ENCODE measurements at regions not wholly inside any gene's neighbourhood (a gene's known extent, or its start where the extent isn't known, plus 50 kb on each side); places are given as distances from the start of the nearest gene placed in this dataset.

DNA sequence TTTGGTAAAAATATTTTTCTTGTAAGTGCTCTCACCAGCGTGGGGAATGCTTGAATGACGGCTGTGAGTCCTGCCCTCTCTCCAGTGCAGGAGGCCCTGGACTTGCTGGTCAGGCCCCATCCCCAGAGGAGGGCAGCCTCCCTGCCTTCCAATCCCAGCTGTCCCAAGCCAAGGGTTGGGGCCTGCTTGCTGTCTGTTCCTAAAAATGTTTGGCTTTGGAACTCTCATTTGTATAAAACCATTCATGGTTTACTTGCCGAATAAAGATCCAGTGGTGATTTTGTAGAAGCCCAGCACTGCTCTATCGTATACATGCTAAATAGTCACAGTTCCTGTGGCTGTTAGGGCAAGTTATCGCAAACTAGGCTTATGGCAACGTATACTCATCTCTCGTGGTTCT is 121.7 kb downstream of the GLRX3 start:
- TF ChIP-seq, protein P1, sequence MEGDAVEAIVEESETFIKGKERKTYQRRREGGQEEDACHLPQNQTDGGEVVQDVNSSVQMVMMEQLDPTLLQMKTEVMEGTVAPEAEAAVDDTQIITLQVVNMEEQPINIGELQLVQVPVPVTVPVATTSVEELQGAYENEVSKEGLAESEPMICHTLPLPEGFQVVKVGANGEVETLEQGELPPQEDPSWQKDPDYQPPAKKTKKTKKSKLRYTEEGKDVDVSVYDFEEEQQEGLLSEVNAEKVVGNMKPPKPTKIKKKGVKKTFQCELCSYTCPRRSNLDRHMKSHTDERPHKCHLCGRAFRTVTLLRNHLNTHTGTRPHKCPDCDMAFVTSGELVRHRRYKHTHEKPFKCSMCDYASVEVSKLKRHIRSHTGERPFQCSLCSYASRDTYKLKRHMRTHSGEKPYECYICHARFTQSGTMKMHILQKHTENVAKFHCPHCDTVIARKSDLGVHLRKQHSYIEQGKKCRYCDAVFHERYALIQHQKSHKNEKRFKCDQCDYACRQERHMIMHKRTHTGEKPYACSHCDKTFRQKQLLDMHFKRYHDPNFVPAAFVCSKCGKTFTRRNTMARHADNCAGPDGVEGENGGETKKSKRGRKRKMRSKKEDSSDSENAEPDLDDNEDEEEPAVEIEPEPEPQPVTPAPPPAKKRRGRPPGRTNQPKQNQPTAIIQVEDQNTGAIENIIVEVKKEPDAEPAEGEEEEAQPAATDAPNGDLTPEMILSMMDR (conservative IDR thresholded peaks at IDR 0.05; ENCODE audit: low read depth, low read length): no peak
- TF ChIP-seq EZH2 (IDR thresholded peaks at IDR 0.05; ENCODE audit: borderline replicate concordance, low read depth, low read length, poor library complexity, severe bottlenecking): no peak

Measured in A673 (cell line).